Lung (tissue), 11 donors: ENCODE measurements at regions not wholly inside any gene's neighbourhood (a gene's known extent, or its start where the extent isn't known, plus 50 kb on each side); places are given as distances from the start of the nearest gene placed in this dataset.

Experiments used
- ATAC-seq: fragments of 200-7000 bp; cut with Tn5 transposase; one replicate; pipeline ENCODE4 v1.9.1; 2020; ENCODE audit warnings: moderate number of reproducible peaks; ENCODE audit not compliant: insufficient read depth, low FRiP score
- DNase-seq, 3 donors: peaks; one replicate each; pipeline ENCODE4 v3.0.0-alpha.2; 2013 to 2017
- H3K27ac ChIP-seq, 2 donors: one replicate each; pipeline ENCODE4 v1.5.1; 2013; ENCODE audit warnings: mild to moderate bottlenecking in 2 of 2, moderate library complexity in 2 of 2, control low read depth in 1 of 2, inconsistent platforms in 1 of 2, low read depth in 1 of 2, low read length in 1 of 2
- H3K27me3 ChIP-seq, 3 donors: one replicate each; pipeline ENCODE4 v1.5.1; 2013; ENCODE audit warnings: low read length in 2 of 3; ENCODE audit not compliant: control insufficient read depth in 3 of 3, insufficient read depth in 3 of 3
- H3K36me3 ChIP-seq, 4 donors: one replicate each; pipeline ENCODE4 v1.5.1; 2013; ENCODE audit warnings: low read length in 4 of 4, mild to moderate bottlenecking in 1 of 4, moderate library complexity in 1 of 4; ENCODE audit not compliant: control insufficient read depth in 4 of 4, insufficient read depth in 4 of 4
- H3K4me1 ChIP-seq, 5 donors: one replicate each; pipeline ENCODE4 v1.5.1; 2013; ENCODE audit warnings: low read length in 5 of 5, mild to moderate bottlenecking in 2 of 5, moderate library complexity in 1 of 5; ENCODE audit not compliant: control insufficient read depth in 5 of 5, insufficient read depth in 5 of 5
- H3K4me3 ChIP-seq: one replicate; pipeline ENCODE4 v1.5.1; 2013; ENCODE audit warnings: mild to moderate bottlenecking, control low read depth, moderate library complexity
- H3K9ac ChIP-seq, 2 donors: one replicate each; pipeline ENCODE4 v1.5.1; 2013; ENCODE audit warnings: low read length in 2 of 2, control low read depth in 1 of 2; ENCODE audit not compliant: insufficient read depth in 1 of 2
- H3K9me3 ChIP-seq, 4 donors: one replicate each; pipeline ENCODE4 v1.5.1; 2013; ENCODE audit warnings: low read length in 3 of 4, mild to moderate bottlenecking in 1 of 4, moderate library complexity in 1 of 4; ENCODE audit not compliant: control insufficient read depth in 4 of 4, insufficient read depth in 3 of 4
- WGBS, 2 donors: extraction: QIAGEN DNeasy Blood & Tissue Kit; methylation state at CpG; one replicate each; pipeline ENCODE4 v1.1.7; 2013; 5-methylcytosine and 5-hydroxymethylcytosine counted together
- TF ChIP-seq, protein P1 (sequence below): IDR thresholded peaks from 2 replicates; pipeline ENCODE4 v1.5.1; 2012; ENCODE audit warnings: mild to moderate bottlenecking; ENCODE audit errors: control extremely low read depth, extremely low read depth
- donor health status: control.
- donor health status: control.
- donor health status: Bipolar disorder and iron deficiency.
- donor health status: healthy.
- donor health status: DM: yes; HTN: yes; CAD: no.

DNA sequence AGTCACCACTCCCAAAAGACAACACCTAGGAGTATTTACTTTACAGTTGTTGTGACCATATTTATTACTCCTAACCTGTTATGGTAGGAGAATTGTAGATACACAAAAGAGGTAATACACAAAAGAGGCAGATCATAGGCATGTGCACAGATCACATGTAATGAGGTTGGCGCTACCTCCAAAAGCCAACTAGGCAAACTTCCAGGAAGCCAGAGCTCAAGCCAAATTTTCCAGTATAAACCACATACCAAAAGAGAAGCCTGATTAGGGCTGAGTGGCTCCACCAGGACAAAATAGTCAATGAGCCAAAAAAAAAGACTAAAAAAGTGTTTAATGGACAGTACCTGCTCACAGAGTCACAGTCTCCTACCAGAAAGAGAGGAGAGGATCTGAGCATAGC lies 195.0 kb upstream of the PBX1 start:
- Histone ChIP-seq H3K4me3 (no peak overlapping the region), H3K4me1 (peaks cover 0 to 7% (median 0%) of the 10 kb centered on the region in 5 donors), H3K36me3 (no peaks in the 10 kb centered on the region), H3K27ac (no peak overlapping the region), H3K27me3 (no peaks in the 10 kb centered on the region), H3K9me3 (peaks cover 1 to 6% (median 3%) of the 10 kb centered on the region in 4 donors), H3K9ac (no peak overlapping the region)
- TF ChIP-seq, protein P1, sequence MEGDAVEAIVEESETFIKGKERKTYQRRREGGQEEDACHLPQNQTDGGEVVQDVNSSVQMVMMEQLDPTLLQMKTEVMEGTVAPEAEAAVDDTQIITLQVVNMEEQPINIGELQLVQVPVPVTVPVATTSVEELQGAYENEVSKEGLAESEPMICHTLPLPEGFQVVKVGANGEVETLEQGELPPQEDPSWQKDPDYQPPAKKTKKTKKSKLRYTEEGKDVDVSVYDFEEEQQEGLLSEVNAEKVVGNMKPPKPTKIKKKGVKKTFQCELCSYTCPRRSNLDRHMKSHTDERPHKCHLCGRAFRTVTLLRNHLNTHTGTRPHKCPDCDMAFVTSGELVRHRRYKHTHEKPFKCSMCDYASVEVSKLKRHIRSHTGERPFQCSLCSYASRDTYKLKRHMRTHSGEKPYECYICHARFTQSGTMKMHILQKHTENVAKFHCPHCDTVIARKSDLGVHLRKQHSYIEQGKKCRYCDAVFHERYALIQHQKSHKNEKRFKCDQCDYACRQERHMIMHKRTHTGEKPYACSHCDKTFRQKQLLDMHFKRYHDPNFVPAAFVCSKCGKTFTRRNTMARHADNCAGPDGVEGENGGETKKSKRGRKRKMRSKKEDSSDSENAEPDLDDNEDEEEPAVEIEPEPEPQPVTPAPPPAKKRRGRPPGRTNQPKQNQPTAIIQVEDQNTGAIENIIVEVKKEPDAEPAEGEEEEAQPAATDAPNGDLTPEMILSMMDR = no peak
- WGBS, 2 donors = 83 to 98% methylated on average over 1 of the region's 1 CpG
- ATAC-seq (no peak), DNase-seq (no peak)

- Histone ChIP-seq H3K36me3 (no peaks in the 10 kb centered on the region), H3K27ac (no peak overlapping the region), H3K4me1 (peaks cover 0 to 4% (median 0%) of the 10 kb centered on the region in 5 donors), H3K9ac (no peak overlapping the region), H3K27me3 (no peaks in the 10 kb centered on the region), H3K9me3 (peaks cover 1 to 6% (median 3%) of the 10 kb centered on the region in 4 donors), H3K4me3 (no peak overlapping the region)
- DNase-seq (no peak), ATAC-seq (no peak)
- TF ChIP-seq, protein P1 = no peak
- WGBS, 2 donors = 84 to 100% methylated on average over 1 of the region's 1 CpG
Observed at GRCh38 chr1:164366014-164366413, 193.0 kb upstream of the PBX1 start.

- Histone ChIP-seq H3K27ac (no peak overlapping the region), H3K4me1 (no peaks in the 10 kb centered on the region), H3K36me3 (no peaks in the 10 kb centered on the region), H3K4me3 (no peak overlapping the region), H3K9me3 (peaks cover 1 to 6% (median 3%) of the 10 kb centered on the region in 4 donors), H3K9ac (no peak overlapping the region), H3K27me3 (no peaks in the 10 kb centered on the region)
- ATAC-seq (no peak), DNase-seq (peak in 1 of 3 donors; percentile 3)
- TF ChIP-seq, protein P1 = no peak
- WGBS, 2 donors = 55 to 75% methylated on average over 4 of the region's 4 CpGs
Observed at GRCh38 chr1:164369698-164370365, 189.2 kb upstream of the PBX1 start.

DNA sequence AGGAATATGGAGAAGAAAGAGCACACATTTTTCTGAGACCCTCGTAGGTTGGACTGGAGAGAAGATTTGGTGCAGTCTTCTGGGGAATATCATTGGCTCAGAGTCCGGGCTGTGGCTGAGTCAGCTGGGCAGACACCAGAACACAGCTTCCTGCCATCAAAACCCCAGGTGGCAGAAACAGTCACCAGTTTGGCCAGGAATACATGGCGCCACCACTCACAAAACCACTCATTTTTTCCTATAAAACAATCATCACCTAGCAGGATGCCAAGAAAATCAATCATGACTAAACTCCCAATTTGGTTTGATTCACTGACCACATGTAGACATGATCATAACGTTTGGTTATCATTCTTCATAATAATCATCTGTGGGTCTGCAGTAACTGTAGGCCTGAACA lies 178.1 kb upstream of the PBX1 start:
- H3K9me3 ChIP-seq = no peaks in the 10 kb centered on the region
- DNase-seq (peak in 1 of 3 donors; percentile 19), ATAC-seq (no peak)
- no peaks in the 10 kb centered on the region for H3K36me3 ChIP-seq
- TF ChIP-seq, protein P1 = no peak
- H3K27me3 ChIP-seq = no peaks in the 10 kb centered on the region
- H3K4me3 ChIP-seq = no peak overlapping the region
- WGBS, 2 donors = 36 to 51% methylated on average over 4 of the region's 4 CpGs
- no peaks in the 10 kb centered on the region for H3K4me1 ChIP-seq
- no peak overlapping the region for H3K9ac ChIP-seq
- no peak overlapping the region for H3K27ac ChIP-seq
